HG02840 (cell line): ENCODE measurements at regions not wholly inside any gene's neighbourhood (a gene's known extent, or its start where the extent isn't known, plus 50 kb on each side); places are given as distances from the start of the nearest gene placed in this dataset.
"Not testable (repeated sequence)": the region's sequence is repeated elsewhere in the genome, so short reads cannot be mapped to it uniquely, and the experiment has no call there.

Source experiments
- ATAC-seq: cut with Tn5 transposase; IDR thresholded peaks from one replicate; pipeline ENCODE4 v1.9.1; 2021; ENCODE audit warnings: mild to moderate bottlenecking, moderate library complexity, moderate number of reproducible peaks; ENCODE audit not compliant: unreplicated experiment, low FRiP score

DNA sequence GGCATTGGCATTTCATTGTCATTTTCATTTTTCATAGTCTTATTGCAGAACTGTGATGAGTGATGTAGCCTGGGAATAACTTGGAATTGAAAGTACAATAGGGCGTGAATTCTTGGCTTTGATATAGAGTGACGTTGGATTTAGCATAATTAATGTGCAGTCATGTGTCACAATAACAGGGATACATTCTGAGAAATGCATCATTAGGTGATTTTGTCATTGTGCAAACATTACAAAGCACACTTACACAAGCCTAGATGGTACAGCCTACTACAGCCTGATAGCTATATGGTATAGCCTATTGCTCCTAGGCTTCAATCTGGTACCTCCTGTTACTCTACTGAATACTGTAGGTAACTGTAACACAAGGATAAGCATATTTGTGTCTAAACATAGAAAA is 300.8 kb downstream of the DTHD1 start:
- no peak for ATAC-seq

DNA sequence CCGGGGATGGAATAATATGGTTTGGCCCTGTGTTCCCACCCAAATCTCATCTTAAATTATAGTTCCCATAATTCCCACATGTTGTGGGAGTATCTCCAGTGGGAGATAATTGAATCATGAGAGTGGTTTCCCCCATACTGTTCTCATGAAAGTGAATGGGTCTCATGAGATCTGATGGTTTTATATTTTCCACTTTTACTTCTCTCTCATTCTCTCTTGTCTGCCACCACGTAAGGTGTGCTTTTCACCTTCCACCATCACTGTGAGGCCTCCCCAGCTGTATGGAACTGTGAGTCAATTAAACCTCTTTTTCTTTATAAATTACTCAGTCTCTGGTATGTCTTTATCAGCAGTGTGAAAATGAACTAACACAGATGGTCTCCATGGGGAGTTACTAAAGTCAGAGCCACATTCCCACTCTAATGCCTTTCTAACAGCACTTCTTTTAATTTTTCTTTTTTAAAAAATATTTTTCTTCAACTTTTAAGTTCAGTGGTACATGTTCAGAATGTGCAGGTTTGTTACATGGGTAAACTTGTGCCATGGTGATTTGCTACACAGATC is 306.6 kb downstream of the DTHD1 start:
- ATAC-seq: no peak

DNA sequence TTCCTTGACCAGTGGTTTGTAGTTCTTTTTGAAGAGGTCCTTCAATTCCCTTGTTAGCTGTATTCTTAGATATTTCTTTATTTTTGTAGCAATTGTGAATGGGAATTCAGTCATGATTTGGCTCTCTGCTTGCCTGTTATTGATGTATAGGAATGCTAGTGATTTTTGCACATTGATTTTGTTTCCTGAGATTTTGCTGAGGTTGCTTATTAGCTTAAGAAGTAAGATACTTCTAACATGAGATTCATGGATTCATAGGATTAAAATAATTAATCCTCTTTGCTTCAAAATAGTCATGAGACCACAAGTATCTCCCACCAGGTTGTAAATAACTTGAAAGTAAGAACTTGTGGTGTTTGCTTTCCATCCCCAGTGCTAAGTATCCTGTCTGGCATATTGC is 308.9 kb downstream of the DTHD1 start:
- ATAC-seq: no peak

DNA sequence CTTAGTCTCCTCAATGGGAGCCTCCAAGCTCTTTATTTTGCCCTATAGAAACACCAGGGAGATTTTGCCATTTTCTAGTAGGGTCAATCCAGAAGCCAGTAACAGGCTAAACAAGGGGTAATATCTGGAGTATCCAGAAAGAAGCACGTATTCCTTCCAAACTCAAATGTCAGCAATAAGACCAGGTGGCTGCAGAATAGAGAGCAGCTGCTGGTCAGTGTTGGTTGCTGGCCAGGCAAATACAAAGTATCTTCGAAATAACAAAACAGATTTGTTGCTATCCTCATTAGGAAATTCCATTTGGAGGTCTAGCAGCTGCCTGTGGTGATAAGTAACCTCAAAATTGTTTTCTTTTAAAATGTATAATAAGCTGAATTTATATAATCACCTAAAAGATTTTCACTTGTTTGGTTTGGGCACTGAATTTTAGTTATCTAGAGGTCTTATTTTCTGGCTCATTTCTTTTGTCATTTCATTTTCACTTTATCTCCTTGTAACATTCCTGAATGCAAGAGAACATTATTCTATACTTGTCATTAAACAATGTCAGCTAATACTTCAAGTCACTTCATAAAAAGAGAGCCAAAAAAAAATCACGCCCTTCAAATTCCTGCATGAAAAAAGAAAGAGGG is 320.6 kb downstream of the DTHD1 start:
- ATAC-seq: no peak

DNA sequence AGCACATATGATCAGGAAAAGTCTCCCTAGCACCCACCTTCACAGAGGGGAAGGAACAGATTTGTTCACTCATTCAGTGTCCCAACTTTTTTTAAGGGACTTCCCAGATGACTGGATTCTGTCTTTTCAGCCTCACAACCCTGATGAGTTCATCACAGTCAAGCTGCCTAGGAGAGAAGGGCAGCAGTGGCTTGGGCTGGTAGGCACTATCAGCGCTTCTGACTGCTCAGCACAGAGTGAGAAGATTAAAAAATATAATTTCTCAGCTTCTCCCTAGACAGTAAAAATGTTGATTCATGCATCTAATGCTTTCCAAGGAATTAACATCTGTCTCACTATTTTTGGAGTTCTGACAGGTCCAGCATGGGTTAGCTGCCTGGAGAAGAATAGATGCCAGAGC is 328.2 kb downstream of the DTHD1 start:
- ATAC-seq: no peak

DNA sequence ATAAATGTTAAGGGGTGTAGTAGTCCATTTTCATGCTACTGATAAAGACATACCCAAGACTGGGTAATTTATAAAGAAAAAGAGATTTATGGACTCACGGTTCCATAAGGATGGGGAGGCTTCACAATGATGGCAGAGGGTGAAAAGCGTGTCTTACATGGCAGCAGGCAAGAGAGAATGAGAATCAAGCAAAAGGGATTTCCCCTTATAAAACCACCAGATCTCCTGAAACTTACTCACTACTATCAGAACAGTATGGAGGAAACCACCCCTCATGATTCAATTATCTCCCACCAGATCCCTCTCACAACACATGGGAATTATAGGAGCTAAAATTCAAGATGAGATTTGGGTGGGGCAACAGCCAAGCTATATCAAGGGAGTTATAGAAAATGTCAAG is 329.2 kb downstream of the DTHD1 start:
- ATAC-seq: no peak

DNA sequence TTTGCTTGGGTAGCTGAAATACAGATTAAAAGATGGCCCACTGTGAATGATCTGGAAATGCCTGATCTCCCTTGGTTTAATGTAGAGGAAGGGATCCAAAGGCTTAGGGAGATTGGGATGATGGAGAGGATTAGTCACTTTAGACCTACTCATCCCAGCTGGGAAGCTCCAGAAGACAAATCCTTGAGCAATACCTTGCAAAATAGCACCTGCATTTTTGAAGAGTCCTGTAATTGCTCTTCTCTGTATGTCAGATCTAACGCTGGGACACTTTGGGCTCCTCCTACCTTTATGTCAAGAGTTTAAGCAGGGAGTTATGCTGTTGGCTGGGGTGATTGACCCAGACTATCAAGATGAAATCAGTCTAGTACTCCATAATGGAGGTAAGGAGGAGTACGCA is 331.7 kb downstream of the DTHD1 start:
- ATAC-seq: not testable (repeated sequence)

DNA sequence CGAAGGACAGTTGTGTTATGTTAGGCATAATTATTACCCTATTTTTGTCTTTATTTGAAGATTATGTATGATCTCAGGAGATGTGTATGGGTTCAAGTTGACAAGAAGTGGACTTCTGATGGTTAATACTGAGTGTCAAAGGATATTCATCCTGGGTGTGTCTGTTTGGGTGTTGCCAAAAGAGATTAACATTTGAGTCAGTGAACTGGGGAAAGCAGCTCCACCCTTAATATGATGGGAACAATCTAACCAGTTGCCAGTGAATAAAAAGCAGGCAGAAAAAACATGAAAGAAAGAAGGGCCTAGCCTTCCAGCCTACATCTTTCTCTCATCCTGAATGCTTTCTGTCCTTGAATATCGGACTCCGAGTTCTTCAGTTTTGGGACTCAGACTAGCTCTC is 332.6 kb downstream of the DTHD1 start:
- ATAC-seq: no peak

DNA sequence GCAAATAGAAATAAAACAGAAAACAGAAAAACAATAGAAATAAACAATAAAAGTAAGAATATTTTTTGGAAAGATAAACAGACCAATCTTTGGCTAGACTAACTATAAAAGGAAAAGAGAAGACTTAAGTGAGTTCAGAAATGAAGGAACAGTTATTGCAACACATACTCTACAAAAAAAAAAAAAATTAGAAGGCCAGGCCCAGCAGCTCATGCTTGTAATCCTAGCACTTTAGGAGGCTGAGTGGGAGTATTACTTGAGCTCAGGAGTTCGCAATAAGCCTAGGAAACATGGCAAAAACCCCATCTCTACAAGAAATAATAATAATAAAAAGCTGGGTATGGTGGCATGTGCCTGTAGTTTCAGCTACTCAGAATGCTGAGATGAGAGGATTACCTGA is 336.7 kb downstream of the DTHD1 start:
- no peak for ATAC-seq

DNA sequence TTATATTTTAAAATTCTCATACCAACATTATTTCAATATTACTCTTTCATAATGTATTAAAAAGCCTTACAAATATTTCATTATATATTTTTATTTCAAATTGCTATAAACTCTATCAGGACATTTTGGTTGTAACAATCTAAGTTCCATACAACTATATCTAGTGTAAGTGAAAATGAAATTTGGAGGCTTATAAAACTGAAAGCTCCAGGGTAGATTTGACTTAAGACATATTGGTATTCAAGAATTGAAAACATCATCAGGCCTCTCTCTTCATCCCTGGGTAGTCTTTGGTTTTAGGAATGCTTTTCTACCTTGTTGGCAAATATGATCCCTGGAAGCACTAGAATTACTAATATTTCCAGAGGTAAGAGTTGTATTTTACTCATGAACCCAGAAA is 342.6 kb downstream of the DTHD1 start:
- no peak for ATAC-seq

DNA sequence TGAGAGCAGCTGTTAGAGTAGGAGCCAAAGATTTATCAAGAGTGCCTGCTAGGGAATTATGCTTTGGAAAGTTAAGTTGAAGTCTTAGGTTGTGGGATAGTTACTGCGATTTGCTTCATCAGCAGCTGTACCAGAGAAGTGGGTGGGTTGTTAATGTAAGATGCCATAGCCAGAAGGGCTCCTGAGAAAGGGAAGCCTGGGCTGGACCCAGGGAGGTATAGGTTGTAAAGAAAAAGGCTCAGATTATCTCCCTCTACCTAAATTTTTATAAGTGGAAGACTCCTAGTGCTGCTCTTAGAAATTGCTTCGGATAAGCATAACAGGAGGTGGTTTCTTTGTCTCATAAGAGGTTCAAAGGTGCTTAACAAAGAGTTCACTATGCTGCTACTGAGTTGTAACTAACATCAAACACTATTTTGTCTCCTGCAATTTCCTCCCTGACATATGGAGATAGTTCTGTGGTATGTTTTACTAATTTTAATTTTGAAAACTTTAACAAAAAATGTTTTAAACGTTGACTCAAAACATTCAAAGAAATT is 356.9 kb downstream of the DTHD1 start:
- no peak for ATAC-seq

DNA sequence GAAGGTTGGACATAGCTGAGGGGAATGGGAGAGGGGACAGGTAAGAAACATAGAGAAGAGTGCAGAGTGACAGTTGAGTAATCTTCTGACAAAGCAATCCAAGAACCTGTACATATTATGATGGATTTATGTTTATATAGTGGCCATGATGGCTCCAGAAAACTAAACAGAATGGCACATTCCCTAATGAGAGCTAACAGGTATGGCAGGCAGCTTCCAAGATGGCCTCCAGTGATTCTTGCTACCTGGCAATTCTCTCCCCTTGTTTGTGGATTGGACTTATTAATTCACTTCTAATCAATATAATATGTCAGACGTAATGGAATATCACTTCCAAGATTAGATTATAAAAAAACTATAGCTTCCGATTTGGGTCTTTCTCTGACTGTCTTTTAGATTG is 359.5 kb downstream of the DTHD1 start:
- ATAC-seq: no peak

DNA sequence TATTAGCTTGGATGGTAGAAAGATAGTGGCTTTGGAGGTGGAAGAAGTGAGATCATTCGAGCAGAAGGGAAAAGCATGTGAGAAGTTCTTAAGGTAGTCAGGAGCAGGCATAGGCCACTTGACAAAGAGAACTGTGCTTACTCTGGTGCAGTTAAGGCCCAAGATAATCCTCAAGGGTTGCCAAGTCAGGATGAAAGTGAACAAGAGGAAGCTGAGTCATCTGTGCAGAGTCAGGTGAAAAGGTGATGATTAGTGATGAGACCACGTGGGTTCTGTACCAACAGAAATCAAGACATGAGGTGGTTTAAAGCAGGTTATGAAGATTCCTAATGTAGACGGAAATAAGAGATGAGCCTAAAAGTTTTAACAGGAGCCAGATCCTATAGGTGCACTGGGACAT is 369.8 kb downstream of the DTHD1 start:
- peak; percentile 95 for ATAC-seq

DNA sequence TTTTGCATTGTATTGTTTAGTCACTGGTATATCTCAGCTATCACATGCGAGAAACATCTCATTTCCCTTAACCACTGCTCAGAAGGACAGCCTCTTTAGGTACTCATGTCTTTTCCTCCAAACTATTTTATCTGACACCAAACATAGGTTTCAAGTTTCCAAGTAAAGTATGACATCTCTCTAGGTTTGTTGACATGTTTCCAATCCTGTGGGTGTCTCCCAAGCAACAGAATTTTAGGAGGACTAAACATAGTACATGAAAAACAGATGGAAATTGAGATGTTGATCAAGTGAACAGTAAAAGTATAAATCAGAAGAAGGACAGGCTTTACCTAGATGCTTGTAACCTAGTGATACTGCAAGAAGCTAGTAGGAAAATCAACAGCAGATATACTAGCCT is 371.4 kb downstream of the DTHD1 start:
- no peak for ATAC-seq

DNA sequence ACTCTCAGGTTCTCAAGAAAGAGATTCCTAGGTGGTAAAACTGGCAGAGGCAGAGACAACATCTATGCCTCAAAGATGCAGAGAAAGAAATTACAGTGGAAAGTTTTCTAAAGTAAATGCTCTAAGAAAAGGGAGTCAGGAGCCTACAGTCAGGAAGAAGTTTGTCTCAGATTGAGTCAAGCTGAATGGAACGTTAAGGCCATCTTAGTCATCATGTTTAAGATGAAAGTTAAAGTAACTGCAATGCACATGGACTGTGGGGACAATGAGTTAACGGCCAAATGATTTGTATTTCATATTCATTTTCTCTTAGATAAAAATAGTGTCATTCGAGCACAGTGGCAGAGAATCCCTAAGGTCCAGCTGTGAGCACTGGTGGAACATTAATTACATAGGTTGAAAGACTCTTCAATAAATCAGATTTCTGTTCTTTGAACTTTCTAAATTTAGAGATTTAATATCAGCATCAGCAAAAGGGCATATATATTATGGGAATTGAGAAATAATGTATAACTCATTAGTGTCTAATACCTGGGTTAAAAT is 384.6 kb downstream of the DTHD1 start:
- ATAC-seq: no peak

DNA sequence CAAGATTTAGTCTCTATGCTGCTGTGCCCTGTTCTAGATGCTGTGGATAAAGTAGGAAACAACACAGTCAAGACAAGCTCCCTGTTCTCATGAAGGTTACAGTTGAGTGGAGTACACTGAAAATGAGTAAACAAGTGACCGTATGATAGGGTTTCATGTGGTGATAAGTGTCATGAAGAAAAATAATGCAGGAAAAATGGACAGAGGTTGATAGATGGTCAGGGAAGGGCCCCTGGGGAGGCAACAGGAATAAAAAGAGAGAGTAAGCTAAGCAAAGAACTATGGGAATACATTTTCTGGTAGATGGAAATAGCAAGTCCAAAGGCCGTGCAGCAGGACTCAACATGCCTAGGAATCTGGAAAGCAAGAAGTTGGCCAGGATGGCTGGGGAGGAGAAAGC is 394.0 kb downstream of the DTHD1 start:
- ATAC-seq: no peak

DNA sequence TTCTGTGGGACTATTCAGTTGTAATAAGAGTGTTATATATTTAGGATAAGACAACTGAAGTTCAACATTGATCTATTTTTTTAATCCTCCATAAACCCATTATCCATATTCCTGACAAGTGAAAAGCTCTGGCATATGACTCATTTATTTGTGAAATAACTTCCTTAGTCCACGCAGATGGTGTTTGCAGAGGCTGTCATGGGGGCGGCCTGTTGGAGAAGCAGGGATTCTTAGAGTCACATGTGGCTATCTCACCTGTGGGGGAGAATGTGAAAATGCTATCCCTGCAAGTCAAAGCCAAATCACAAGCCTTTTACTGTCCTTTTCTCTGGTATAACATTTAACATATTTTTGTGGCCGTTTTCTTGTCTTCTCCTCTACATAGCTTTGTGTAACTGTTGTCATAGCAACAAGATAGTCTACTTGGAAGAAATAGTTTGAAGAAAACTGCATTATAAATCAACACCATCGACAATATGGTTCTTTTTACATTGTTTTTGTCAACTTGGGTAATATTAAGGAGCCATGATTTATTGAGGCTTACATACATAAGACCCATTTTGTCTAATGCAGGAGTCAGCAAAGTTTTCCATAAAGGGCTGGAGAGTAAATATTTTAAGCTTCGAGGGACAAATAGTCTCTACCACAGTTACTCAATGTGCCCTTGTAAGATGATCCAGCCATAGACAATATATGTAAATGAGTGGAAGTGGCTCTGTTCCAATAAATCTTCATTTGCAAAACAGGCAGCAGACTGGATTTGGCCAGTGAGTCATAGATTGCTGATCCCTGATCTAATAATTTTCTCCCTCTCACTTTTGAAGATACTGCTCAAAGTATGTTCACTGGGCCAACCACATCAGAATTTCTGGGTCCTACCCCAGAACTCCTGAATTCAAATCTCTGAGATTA is 395.0 kb downstream of the DTHD1 start:
- ATAC-seq: no peak

DNA sequence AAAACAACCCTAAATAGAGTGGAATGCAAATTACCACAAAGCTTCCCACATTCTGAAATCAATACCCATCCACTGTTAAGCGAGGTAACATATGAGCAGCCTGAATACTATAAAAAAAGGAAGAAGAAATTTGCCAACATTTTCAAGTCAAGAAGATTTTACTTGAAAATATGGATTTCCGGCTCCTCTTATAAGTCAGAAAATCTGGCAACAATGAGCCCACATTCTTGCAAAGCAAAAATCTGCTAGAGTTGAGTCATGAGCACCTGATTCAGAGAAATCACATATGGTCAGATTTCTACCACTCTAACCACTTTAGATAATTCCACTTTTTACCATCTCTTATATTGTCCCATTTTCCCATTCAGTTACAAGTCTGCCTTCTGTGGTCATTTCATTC is 395.7 kb downstream of the DTHD1 start:
- ATAC-seq: no peak

DNA sequence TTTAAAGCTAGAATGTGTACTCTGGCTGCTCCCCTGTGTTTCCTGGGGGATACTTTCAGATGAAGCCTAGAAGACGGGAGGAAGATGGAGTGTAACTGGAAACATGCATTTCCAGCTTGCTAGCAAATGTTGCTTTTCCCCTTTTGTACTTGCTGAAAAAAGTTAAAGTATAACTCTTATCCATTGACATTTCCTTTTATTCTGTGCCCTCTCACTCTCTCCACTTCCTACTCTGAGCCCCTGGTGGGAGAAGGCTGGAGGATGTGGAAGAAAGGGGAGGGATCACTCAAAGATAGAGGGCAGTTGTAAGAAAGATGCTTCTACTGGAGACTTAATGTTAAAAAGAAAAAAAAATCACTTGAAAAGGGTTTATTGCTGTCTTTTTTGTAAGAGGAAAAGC is 396.5 kb downstream of the DTHD1 start:
- no peak for ATAC-seq

DNA sequence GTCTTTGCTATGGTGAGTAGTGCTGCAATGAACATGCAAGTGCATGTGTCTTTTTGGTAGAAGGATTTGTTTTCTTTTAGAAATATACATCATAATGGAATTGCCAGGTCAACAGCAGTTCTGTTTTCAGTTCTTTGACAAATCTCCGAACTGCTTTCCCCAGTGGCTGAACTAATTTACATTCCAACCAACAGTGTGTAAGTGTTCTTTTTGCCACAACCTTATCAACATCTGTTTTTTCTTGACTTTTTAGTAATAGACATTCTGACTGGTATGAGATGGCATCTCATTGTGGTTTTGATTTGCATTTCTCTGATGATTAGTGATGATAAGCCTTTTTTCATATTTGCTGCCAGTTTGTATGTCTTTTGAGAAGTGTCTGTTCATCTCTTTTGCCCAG is 406.3 kb downstream of the DTHD1 start:
- ATAC-seq: no peak

DNA sequence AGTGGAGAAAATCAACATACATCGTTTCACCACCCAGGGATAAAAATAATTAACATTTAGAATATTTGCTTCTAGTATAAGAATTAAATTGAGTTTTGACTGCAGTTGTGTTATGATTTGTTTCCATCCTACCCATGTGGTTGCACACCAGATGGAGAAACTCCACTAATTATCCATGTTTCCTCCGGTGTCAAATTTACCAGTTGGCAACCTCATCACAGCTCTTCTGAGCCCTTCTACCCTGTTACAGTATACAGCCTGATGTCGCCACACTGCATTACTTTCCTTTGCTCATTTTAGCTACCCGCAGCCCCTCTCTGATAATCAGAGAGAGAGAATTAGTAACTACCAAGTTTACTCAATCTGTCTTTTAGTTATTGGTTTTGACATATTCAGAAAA is 411.2 kb downstream of the DTHD1 start:
- ATAC-seq: no peak
